Islet of Langerhans (tissue), 1 donor: ENCODE measurements at regions not wholly inside any gene's neighbourhood (a gene's known extent, or its start where the extent isn't known, plus 50 kb on each side); places are given as distances from the start of the nearest gene placed in this dataset.
"Not testable (repeated sequence)": the region's sequence is repeated elsewhere in the genome, so short reads cannot be mapped to it uniquely, and the experiment has no call there.

Experiments
- FAIRE-seq: peaks from one replicate; lab custom pipeline; 2011; peaks lifted over from hg19 to GRCh38; lab: Jason Lieb, UNC

- no peak for FAIRE-seq
Observed at GRCh38 chr13:89372193-89372592, 1701.0 kb downstream of the SLITRK5 start.

- FAIRE-seq: no peak
Observed at GRCh38 chr13:89375839-89376238, 1704.7 kb downstream of the SLITRK5 start.

GRCh38 chr13:89380101-89380500, 1708.9 kb downstream of the SLITRK5 start:
- no peak for FAIRE-seq

GRCh38 chr13:89382981-89383380, 1711.8 kb downstream of the SLITRK5 start:
- no peak for FAIRE-seq

- no peak for FAIRE-seq
Observed at GRCh38 chr13:89383891-89384290, 1712.7 kb downstream of the SLITRK5 start.

- FAIRE-seq: no peak
Observed at GRCh38 chr13:89393758-89394304, 1722.7 kb downstream of the SLITRK5 start.

- peak; percentile 66 for FAIRE-seq
Observed at GRCh38 chr13:89401264-89401675, 1730.1 kb downstream of the SLITRK5 start.

GRCh38 chr13:89402211-89402610, 1731.0 kb downstream of the SLITRK5 start:
- FAIRE-seq: no peak

GRCh38 chr13:89406096-89406495, 1734.9 kb downstream of the SLITRK5 start:
- not testable (repeated sequence) for FAIRE-seq

GRCh38 chr13:89407357-89407756, 1736.2 kb downstream of the SLITRK5 start:
- no peak for FAIRE-seq

GRCh38 chr13:89432997-89433396, 1761.8 kb downstream of the SLITRK5 start:
- FAIRE-seq: no peak

GRCh38 chr13:89434624-89435023, 1763.5 kb downstream of the SLITRK5 start:
- FAIRE-seq: not testable (repeated sequence)

- FAIRE-seq: no peak
Observed at GRCh38 chr13:89454681-89455080, 1783.5 kb downstream of the SLITRK5 start.

GRCh38 chr13:89455225-89455624, 1784.1 kb downstream of the SLITRK5 start:
- no peak for FAIRE-seq

- no peak for FAIRE-seq
Observed at GRCh38 chr13:89455741-89456140, 1784.6 kb downstream of the SLITRK5 start.

- FAIRE-seq: no peak
Observed at GRCh38 chr13:89457977-89458376, 1786.8 kb downstream of the SLITRK5 start.

GRCh38 chr13:89458456-89458855, 1787.3 kb downstream of the SLITRK5 start:
- no peak for FAIRE-seq

GRCh38 chr13:89460895-89461294, 1789.7 kb downstream of the SLITRK5 start:
- FAIRE-seq: not testable (repeated sequence)

- no peak for FAIRE-seq
Observed at GRCh38 chr13:89465366-89465765, 1794.2 kb downstream of the SLITRK5 start.

GRCh38 chr13:89468081-89468480, 1796.9 kb downstream of the SLITRK5 start:
- FAIRE-seq: no peak

GRCh38 chr13:89470901-89471300, 1799.7 kb downstream of the SLITRK5 start:
- no peak for FAIRE-seq

- no peak for FAIRE-seq
Observed at GRCh38 chr13:89474432-89474831, 1803.3 kb downstream of the SLITRK5 start.

GRCh38 chr13:89486065-89486464, 1814.9 kb downstream of the SLITRK5 start:
- FAIRE-seq: no peak

- FAIRE-seq: no peak
Observed at GRCh38 chr13:89486709-89487108, 1815.5 kb downstream of the SLITRK5 start.

- FAIRE-seq: no peak
Observed at GRCh38 chr13:89490661-89491060, 1819.5 kb downstream of the SLITRK5 start.
